ENCODE measurements at regions not wholly inside any gene's neighbourhood (a gene's known extent, or its start where the extent isn't known, plus 50 kb on each side); places are given as distances from the start of the nearest gene placed in this dataset.

- CTCF ChIA-PET: no interaction called here
- Mint-ChIP-seq H3K36me3 (no peaks in the 10 kb centered on the region), H3K4me3 (no peak overlapping the region), H3K27me3 (no peaks in the 10 kb centered on the region), H3K9me3 (no peaks in the 10 kb centered on the region), H3K27ac (no peak overlapping the region), H3K4me1 (ENCODE audit: low read depth) (peaks cover 3% of the 10 kb centered on the region)
- POLR2A ChIA-PET: no interaction called here
- intact Hi-C loops (cut with micrococcal nuclease): no loop called here
- DNase-seq: no peak
Measured at GRCh38 chr13:22240716-22241115, 569.8 kb downstream of the FGF9 start.

GRCh38 chr13:22243469-22244163 lies 572.7 kb downstream of the FGF9 start:
- DNase-seq: no peak
- intact Hi-C loops (cut with micrococcal nuclease): no loop called here
- H3K27me3 Mint-ChIP-seq: no peaks in the 10 kb centered on the region
- no peaks in the 10 kb centered on the region for H3K36me3 Mint-ChIP-seq
- no peaks in the 10 kb centered on the region for H3K4me1 Mint-ChIP-seq (ENCODE audit: low read depth)
- ChIA-PET CTCF (interaction anchor here (0.5 kb wide), 1 partner anchor 992 kb away, joined by 3 read pairs; no protein-coding TSS in a partner anchor), POLR2A (no interaction called here)
- H3K27ac Mint-ChIP-seq: no peak overlapping the region
- H3K9me3 Mint-ChIP-seq: no peaks in the 10 kb centered on the region
- H3K4me3 Mint-ChIP-seq: no peak overlapping the region

GRCh38 chr13:22252281-22252830 lies 581.5 kb downstream of the FGF9 start:
- POLR2A ChIA-PET: no interaction called here
- no peaks in the 10 kb centered on the region for H3K27me3 Mint-ChIP-seq
- intact Hi-C loops (cut with micrococcal nuclease): no loop called here

GRCh38 chr13:22253107-22253506 lies 582.2 kb downstream of the FGF9 start:
- no peak overlapping the region for H3K4me3 Mint-ChIP-seq
- H3K9me3 Mint-ChIP-seq: no peaks in the 10 kb centered on the region
- intact Hi-C loops (cut with micrococcal nuclease): no loop called here
- H3K4me1 Mint-ChIP-seq (ENCODE audit: low read depth): no peaks in the 10 kb centered on the region
- DNase-seq: no peak
- ChIA-PET CTCF (no interaction called here), POLR2A (no interaction called here)
- H3K27me3 Mint-ChIP-seq: no peaks in the 10 kb centered on the region
- H3K36me3 Mint-ChIP-seq: no peaks in the 10 kb centered on the region
- H3K27ac Mint-ChIP-seq: no peak overlapping the region

More at GRCh38 chr13:22252281-22252830, 581.5 kb downstream of the FGF9 start:
- DNase-seq: no peak
- no peaks in the 10 kb centered on the region for H3K4me1 Mint-ChIP-seq (ENCODE audit: low read depth)
- H3K27ac Mint-ChIP-seq: no peak overlapping the region
- H3K36me3 Mint-ChIP-seq: no peaks in the 10 kb centered on the region
- no peak overlapping the region for H3K4me3 Mint-ChIP-seq
- H3K9me3 Mint-ChIP-seq: no peaks in the 10 kb centered on the region
- CTCF ChIA-PET: no interaction called here

- ChIA-PET CTCF (interaction anchor here (1.0 kb wide), 1 partner anchor 23 kb away, joined by 3 read pairs; no protein-coding TSS in a partner anchor), POLR2A (no interaction called here)
- Mint-ChIP-seq H3K27ac (no peak overlapping the region), H3K9me3 (no peaks in the 10 kb centered on the region), H3K4me3 (no peak overlapping the region), H3K36me3 (no peaks in the 10 kb centered on the region), H3K27me3 (no peaks in the 10 kb centered on the region), H3K4me1 (ENCODE audit: low read depth) (no peaks in the 10 kb centered on the region)
- intact Hi-C loops (cut with micrococcal nuclease): no loop called here
- DNase-seq: no peak
Measured at GRCh38 chr13:22256111-22256639, 585.3 kb downstream of the FGF9 start.

GRCh38 chr13:22262001-22262885 lies 591.4 kb downstream of the FGF9 start:
- no peaks in the 10 kb centered on the region for H3K27me3 Mint-ChIP-seq
- CTCF ChIA-PET: no interaction called here
- DNase-seq: no peak
- no peaks in the 10 kb centered on the region for H3K36me3 Mint-ChIP-seq
- H3K4me3 Mint-ChIP-seq: no peak overlapping the region
- POLR2A ChIA-PET: no interaction called here
- no peaks in the 10 kb centered on the region for H3K9me3 Mint-ChIP-seq
- H3K4me1 Mint-ChIP-seq (ENCODE audit: low read depth): no peaks in the 10 kb centered on the region
- intact Hi-C loops (cut with micrococcal nuclease): no loop called here
- H3K27ac Mint-ChIP-seq: no peak overlapping the region

GRCh38 chr13:22263185-22263584 lies 592.3 kb downstream of the FGF9 start:
- H3K27ac Mint-ChIP-seq: no peak overlapping the region
- ChIA-PET POLR2A (no interaction called here), CTCF (no interaction called here)
- H3K4me1 Mint-ChIP-seq (ENCODE audit: low read depth): no peaks in the 10 kb centered on the region
- no peak for DNase-seq
- no peaks in the 10 kb centered on the region for H3K9me3 Mint-ChIP-seq
- no peaks in the 10 kb centered on the region for H3K36me3 Mint-ChIP-seq
- intact Hi-C loops (cut with micrococcal nuclease): no loop called here
- H3K27me3 Mint-ChIP-seq: no peaks in the 10 kb centered on the region
- H3K4me3 Mint-ChIP-seq: no peak overlapping the region

- ChIA-PET CTCF (no interaction called here), POLR2A (no interaction called here)
- H3K4me1 Mint-ChIP-seq (ENCODE audit: low read depth): no peaks in the 10 kb centered on the region
- no peaks in the 10 kb centered on the region for H3K27me3 Mint-ChIP-seq
- H3K36me3 Mint-ChIP-seq: no peaks in the 10 kb centered on the region
- H3K9me3 Mint-ChIP-seq: no peaks in the 10 kb centered on the region
- intact Hi-C loops (cut with micrococcal nuclease): no loop called here
- H3K27ac Mint-ChIP-seq: no peak overlapping the region
- no peak for DNase-seq
- H3K4me3 Mint-ChIP-seq: no peak overlapping the region
Measured at GRCh38 chr13:22265563-22265962, 594.7 kb downstream of the FGF9 start.

- H3K4me1 Mint-ChIP-seq (ENCODE audit: low read depth): no peaks in the 10 kb centered on the region
- no peaks in the 10 kb centered on the region for H3K27me3 Mint-ChIP-seq
- no peaks in the 10 kb centered on the region for H3K9me3 Mint-ChIP-seq
- no peak for DNase-seq
- no peaks in the 10 kb centered on the region for H3K36me3 Mint-ChIP-seq
- H3K4me3 Mint-ChIP-seq: no peak overlapping the region
- intact Hi-C loops (cut with micrococcal nuclease): no loop called here
- no peak overlapping the region for H3K27ac Mint-ChIP-seq
- POLR2A ChIA-PET: no interaction called here
- CTCF ChIA-PET: no interaction called here
Measured at GRCh38 chr13:22270881-22271280, 600.0 kb downstream of the FGF9 start.

- Mint-ChIP-seq H3K27ac (no peak overlapping the region), H3K9me3 (no peaks in the 10 kb centered on the region), H3K27me3 (no peaks in the 10 kb centered on the region), H3K4me3 (no peak overlapping the region), H3K36me3 (no peaks in the 10 kb centered on the region), H3K4me1 (ENCODE audit: low read depth) (no peaks in the 10 kb centered on the region)
- ChIA-PET CTCF (interaction anchor here (1.4 kb wide), 1 partner anchor 634 kb away, joined by 3 read pairs; no protein-coding TSS in a partner anchor), POLR2A (no interaction called here)
- intact Hi-C loops (cut with micrococcal nuclease): no loop called here
- DNase-seq: no peak
Measured at GRCh38 chr13:22271903-22272302, 601.0 kb downstream of the FGF9 start.

GRCh38 chr13:22275393-22275792 lies 604.5 kb downstream of the FGF9 start:
- intact Hi-C loops (cut with micrococcal nuclease): loop anchor here (5.0 kb wide), 1 partner anchor 363 kb away; no protein-coding TSS in a partner anchor
- CTCF ChIA-PET: no interaction called here

GRCh38 chr13:22276616-22277015 lies 605.7 kb downstream of the FGF9 start:
- POLR2A ChIA-PET: no interaction called here
- Mint-ChIP-seq H3K4me1 (ENCODE audit: low read depth) (no peaks in the 10 kb centered on the region), H3K9me3 (no peaks in the 10 kb centered on the region), H3K4me3 (no peak overlapping the region), H3K36me3 (no peaks in the 10 kb centered on the region), H3K27me3 (no peaks in the 10 kb centered on the region), H3K27ac (no peak overlapping the region)
- CTCF ChIA-PET: interaction anchor here (1.1 to 1.4 kb wide), 3 partner anchors 216 to 639 kb away, joined by 3 to 5 read pairs (median 4); no protein-coding TSS in a partner anchor
- intact Hi-C loops (cut with micrococcal nuclease): loop anchor here (5.0 kb wide), 1 partner anchor 364 kb away; no protein-coding TSS in a partner anchor
- no peak for DNase-seq

More at GRCh38 chr13:22275393-22275792, 604.5 kb downstream of the FGF9 start:
- Mint-ChIP-seq H3K9me3 (no peaks in the 10 kb centered on the region), H3K4me1 (ENCODE audit: low read depth) (no peaks in the 10 kb centered on the region), H3K36me3 (no peaks in the 10 kb centered on the region), H3K27me3 (no peaks in the 10 kb centered on the region), H3K4me3 (no peak overlapping the region), H3K27ac (no peak overlapping the region)
- DNase-seq: no peak
- POLR2A ChIA-PET: no interaction called here

Measured in activated CD4-positive, alpha-beta memory T cell treated with anti-CD3 and anti-CD28 coated beads for 36 hours (primary cell).